ENCODE measurements at regions not wholly inside any gene's neighbourhood (a gene's known extent, or its start where the extent isn't known, plus 50 kb on each side); places are given as distances from the start of the nearest gene placed in this dataset.
A peak's percentile ranks its signal among the peaks of the same experiment; 100 is the strongest.
"Not testable (repeated sequence)": the region's sequence is repeated elsewhere in the genome, so short reads cannot be mapped to it uniquely, and the experiment has no call there.

DNA sequence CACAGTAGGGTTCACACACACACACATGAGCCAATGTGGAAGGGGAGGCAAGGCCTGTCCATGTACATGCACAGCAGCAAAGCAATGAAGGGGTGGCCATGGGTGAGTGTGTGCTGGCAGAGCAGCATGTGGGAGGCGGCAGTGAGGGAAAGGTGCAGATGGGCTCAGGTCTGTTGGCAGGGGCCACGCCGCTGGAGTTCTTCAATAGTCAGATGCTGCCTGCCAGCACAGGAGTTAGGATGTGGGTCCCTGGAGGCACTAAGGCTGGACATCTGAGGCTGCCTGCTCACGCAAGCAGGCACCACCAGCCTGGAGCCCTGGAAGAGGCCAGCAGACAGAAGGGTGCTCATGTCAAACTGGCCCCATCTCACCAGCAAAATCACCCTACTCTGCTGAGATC, 1304.9 kb downstream of the DSC3 start:
- Mint-ChIP-seq H3K27ac (no peak overlapping the region), H3K36me3 (ENCODE audit: insufficient read depth) (no peaks in the 10 kb centered on the region), H3K27me3 (no peaks in the 10 kb centered on the region), H3K4me1 (ENCODE audit: low read depth in 2 of 2) (no peaks in the 10 kb centered on the region), H3K4me3 (no peak overlapping the region), H3K9me3 (peaks cover 5 to 26% of the 10 kb centered on the region in 2 donors)
- DNase-seq (no peak), ATAC-seq (replicated peaks) (no peak)

DNA sequence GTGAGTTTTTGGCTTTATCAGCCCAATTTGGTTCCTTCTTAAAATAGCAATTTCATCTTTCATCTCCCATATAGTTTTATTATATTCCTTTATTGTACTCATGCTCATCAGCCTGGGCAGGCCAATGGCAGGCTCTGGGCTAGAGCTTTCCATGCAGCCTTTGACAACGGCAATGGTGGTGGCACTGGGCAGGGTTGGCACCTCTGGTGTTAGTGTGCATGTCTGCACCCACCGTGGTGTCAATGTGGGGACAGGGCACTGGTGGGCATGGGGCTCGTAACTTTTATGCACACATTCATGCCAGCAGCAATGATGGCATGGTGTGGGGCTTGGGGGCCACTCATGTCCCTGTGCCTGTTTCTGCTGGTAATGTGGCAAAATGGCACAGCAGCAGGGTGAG, 1305.4 kb downstream of the DSC3 start:
- Mint-ChIP-seq H3K4me3 (no peak overlapping the region), H3K27ac (no peak overlapping the region), H3K36me3 (ENCODE audit: insufficient read depth) (no peaks in the 10 kb centered on the region), H3K4me1 (ENCODE audit: low read depth in 2 of 2) (no peaks in the 10 kb centered on the region), H3K27me3 (no peaks in the 10 kb centered on the region), H3K9me3 (peaks cover 7 to 26% of the 10 kb centered on the region in 2 donors)
- ATAC-seq (replicated peaks) = no peak
- no peak for DNase-seq

DNA sequence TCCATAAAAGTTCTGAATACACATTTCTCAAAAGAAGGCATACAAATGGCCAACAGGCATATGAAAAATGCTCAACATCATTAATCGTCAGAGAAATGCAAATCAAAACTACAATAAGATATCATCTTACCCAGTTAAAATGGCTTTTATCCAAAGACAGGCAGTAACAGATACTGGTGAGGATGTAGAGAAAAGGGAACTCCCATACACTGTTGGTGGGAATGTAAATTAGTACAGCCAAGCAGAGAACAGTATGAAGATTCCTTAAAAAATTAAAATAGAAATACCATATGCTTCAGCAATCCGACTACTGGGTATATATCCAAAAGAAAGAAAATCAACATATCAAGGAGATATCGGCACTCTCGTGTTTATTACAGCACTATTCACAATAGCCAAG, 1312.5 kb downstream of the DSC3 start:
- no peaks in the 10 kb centered on the region for H3K4me1 Mint-ChIP-seq (ENCODE audit: low read depth in 2 of 2)
- H3K36me3 Mint-ChIP-seq (ENCODE audit: insufficient read depth) = no peaks in the 10 kb centered on the region
- no peak for ATAC-seq (replicated peaks)
- no peak overlapping the region for H3K4me3 Mint-ChIP-seq
- H3K27me3 Mint-ChIP-seq = no peaks in the 10 kb centered on the region
- no peak for DNase-seq
- H3K9me3 Mint-ChIP-seq = peaks cover 9 to 19% of the 10 kb centered on the region in 2 donors
- no peak overlapping the region for H3K27ac Mint-ChIP-seq

DNA sequence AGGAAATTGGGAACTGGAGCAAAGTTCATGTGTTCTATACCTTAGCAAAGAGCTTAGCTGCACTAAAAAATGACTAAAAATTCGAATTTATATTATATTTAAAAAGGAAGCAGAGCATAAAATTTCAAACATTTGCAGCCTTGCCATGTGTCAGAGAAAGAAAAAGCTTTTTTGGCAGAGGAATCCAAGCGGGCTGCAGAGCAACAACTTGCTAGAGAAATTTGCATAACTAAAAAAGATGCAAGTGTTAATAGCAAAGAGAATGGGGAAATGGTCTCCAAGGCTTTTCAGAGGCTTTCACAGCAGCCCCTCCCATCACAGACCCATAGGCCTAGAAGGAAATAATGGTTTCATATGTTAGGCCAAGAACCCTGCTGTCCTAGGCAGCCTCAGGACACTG, 1315.9 kb downstream of the DSC3 start:
- no peak for DNase-seq

DNA sequence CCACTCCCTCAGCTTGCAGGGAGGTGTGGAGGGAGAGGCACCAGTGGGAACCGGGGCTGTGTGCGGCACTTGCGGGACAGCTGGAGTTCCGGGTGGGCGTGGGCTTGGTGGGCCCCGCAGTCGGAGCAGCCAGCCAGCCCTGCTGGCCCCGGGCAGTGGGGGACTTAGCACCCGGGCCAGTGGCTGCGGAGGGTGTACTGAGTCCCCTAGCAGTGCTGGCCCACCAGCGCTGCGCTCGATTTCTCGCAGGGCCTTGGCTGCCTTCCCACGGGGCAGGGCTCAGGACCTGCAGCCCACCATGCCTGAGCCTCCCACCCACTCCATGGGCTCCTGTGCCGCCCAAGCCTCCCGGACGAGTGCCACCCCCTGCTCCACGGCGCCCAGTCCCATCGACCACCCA, 1319.1 kb downstream of the DSC3 start:
- not testable (repeated sequence) for H3K27me3 Mint-ChIP-seq; ATAC-seq (replicated peaks); H3K27ac Mint-ChIP-seq; H3K36me3 Mint-ChIP-seq (ENCODE audit: insufficient read depth); H3K4me3 Mint-ChIP-seq; DNase-seq; H3K4me1 Mint-ChIP-seq (ENCODE audit: low read depth in 2 of 2)
- peaks cover 8 to 21% of the 10 kb centered on the region in 2 donors for H3K9me3 Mint-ChIP-seq

More for the DNA sequence above, 1315.9 kb downstream of the DSC3 start:
- ATAC-seq (replicated peaks) = no peak
- Mint-ChIP-seq H3K4me1 (ENCODE audit: low read depth in 2 of 2) (no peaks in the 10 kb centered on the region), H3K36me3 (ENCODE audit: insufficient read depth) (no peaks in the 10 kb centered on the region), H3K27me3 (no peaks in the 10 kb centered on the region), H3K4me3 (no peak overlapping the region), H3K27ac (no peak overlapping the region), H3K9me3 (peaks cover 10 to 20% of the 10 kb centered on the region in 2 donors)

DNA sequence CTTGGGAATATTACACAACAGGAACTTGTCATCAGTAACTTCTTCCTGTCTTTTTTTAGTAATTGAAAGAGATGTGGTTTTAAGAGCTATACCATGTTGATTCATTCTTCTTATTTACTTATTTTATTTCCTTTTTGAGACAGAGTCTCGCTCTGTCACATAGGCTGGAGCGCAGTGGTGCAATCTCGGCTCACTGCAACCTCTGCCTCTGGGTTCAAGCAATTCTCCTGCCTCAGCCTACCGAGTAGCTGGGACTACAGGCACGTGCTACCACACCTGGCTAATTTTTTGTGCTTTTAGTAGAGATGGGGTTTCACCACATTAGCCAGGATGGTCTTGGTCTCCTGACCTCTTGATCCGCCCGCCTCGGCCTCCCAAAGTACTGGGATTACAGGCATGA, 1326.6 kb downstream of the DSC3 start:
- DNase-seq; H3K4me3 Mint-ChIP-seq; H3K27me3 Mint-ChIP-seq; H3K36me3 Mint-ChIP-seq (ENCODE audit: insufficient read depth); H3K4me1 Mint-ChIP-seq (ENCODE audit: low read depth in 2 of 2); H3K27ac Mint-ChIP-seq; ATAC-seq (replicated peaks): not testable (repeated sequence)
- H3K9me3 Mint-ChIP-seq = peaks cover 11 to 27% of the 10 kb centered on the region in 2 donors

DNA sequence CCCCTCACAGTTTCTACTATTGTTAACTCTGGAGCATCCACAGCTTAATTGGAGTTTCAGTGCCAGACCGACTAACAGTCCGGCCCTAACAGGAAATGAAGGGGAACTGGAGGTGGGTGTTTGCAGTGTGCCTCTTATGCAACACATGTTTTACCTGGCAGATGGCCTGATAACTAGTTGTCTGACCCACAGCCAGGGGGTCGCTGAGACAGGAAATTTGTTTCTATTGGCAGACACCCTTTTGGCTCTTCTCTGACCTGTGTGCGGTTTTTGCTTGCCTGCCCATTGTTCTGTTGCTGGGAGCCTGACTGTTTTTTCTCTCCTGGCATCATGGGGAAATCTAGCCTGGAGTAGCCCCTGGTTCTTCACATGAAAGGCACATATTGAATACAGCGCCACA, 1329.8 kb downstream of the DSC3 start:
- DNase-seq = no peak
- no peak for ATAC-seq (replicated peaks)
- no peaks in the 10 kb centered on the region for H3K36me3 Mint-ChIP-seq (ENCODE audit: insufficient read depth)
- no peaks in the 10 kb centered on the region for H3K4me1 Mint-ChIP-seq (ENCODE audit: low read depth in 2 of 2)
- H3K27me3 Mint-ChIP-seq = no peaks in the 10 kb centered on the region
- H3K4me3 Mint-ChIP-seq = no peak overlapping the region
- no peak overlapping the region for H3K27ac Mint-ChIP-seq
- H3K9me3 Mint-ChIP-seq = peaks cover 15 to 20% of the 10 kb centered on the region in 2 donors

DNA sequence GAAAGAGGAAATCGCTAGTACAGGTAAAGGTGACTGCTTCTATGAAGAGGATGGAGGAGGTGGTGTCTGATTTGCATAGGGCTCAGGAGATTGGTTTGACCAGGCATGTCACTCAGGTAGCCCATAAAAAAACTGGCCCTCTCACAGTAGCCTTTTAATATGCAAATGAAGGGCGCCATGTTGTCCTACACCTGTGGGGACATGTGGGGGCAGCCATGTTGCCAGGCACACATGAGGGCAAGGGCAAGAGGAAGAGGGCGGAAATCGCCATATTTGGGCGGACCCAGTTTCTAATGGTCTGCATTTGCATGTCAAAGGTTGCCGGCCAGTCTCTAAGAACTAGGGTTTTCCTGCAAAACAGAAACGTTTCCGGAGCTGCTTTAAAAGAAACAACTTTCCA, 1330.6 kb downstream of the DSC3 start:
- Mint-ChIP-seq H3K27me3 (no peaks in the 10 kb centered on the region), H3K27ac (no peak overlapping the region), H3K9me3 (peaks cover 16 to 27% of the 10 kb centered on the region in 2 donors), H3K4me3 (no peak overlapping the region), H3K4me1 (ENCODE audit: low read depth in 2 of 2) (no peaks in the 10 kb centered on the region), H3K36me3 (ENCODE audit: insufficient read depth) (no peaks in the 10 kb centered on the region)
- ATAC-seq (replicated peaks) (no peak), DNase-seq (no peak)

DNA sequence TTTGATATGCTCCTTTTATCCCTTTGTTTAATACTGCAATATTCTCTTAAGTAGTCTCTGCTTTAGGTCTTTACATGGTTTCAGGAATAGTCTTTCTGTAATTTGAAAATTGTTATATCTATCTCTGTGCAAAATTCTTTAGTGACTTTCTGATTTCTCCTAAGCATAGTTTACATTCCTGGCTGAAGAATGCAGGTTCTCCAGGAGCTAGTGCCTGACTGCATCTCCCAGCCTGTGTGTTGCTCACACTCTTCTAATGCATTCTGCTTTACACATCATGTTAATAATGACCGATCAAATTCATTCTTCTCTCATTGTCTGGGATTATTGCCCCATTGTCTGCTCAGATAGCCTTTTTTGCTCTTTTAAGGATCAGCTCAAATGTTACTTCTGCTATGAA, 1349.2 kb downstream of the DSC3 start:
- Mint-ChIP-seq H3K9me3 (peaks cover 6 to 23% of the 10 kb centered on the region in 2 donors), H3K27me3 (no peaks in the 10 kb centered on the region), H3K4me1 (ENCODE audit: low read depth in 2 of 2) (no peaks in the 10 kb centered on the region), H3K36me3 (ENCODE audit: insufficient read depth) (no peaks in the 10 kb centered on the region), H3K27ac (no peak overlapping the region), H3K4me3 (no peak overlapping the region)
- ATAC-seq (replicated peaks) (no peak), DNase-seq (no peak)

DNA sequence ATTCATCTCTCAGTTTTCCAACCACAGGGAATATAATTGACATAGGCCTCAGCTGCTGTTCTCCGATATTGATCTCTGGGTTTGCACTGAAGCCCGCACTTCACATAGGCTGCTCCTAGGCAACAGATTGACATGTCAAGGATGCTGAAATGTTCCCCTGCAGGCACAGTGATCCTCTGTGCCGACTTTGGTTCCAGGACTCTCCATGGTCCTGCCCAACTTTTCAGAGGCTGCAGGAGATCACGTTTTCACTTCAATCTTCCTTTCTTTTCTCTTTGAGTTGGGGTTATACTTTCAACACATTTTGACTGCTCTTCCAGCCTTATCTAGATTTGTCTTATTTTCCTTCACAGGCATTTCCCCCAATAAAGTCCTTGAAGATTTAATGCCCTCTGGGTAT, 1361.0 kb downstream of the DSC3 start:
- Mint-ChIP-seq H3K4me1 (ENCODE audit: low read depth in 2 of 2) (no peaks in the 10 kb centered on the region), H3K36me3 (ENCODE audit: insufficient read depth) (no peaks in the 10 kb centered on the region), H3K4me3 (no peak overlapping the region), H3K27ac (no peak overlapping the region), H3K9me3 (peaks cover 10 to 13% of the 10 kb centered on the region in 2 donors), H3K27me3 (no peaks in the 10 kb centered on the region)
- ATAC-seq (replicated peaks) = no peak
- no peak for DNase-seq

DNA sequence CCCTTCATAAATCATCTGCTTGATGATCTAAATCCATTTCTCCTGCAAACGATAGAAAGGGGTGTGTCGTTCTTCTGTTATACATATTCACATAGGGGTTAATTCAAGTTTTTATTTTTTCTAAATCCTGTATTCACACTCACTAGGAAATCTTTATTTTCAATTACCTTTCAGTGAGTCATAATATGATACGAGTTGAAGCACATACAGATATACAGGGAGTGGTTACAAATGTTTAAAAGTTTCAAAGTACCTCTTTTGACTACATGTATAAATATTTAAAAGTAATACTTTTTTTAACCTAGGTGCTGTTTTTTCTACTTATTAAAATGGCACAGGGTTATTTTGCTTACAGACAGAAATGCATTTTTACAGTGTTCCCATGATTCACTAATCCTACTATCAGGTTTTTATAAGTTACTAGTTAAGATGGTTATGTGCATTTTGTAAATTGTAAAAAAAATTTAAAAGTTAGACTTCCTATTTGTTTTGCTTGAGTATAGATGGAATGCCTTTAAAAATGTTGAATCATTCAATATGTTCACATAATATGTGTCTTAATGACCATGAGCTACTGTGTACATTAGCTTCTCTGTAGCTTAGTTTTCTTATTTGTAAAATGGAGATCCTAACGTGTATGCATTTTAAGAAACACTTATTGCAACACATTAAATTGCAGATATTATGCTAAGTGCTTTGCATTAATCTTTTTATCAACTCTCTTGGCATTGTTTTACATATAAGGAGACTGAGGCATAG, 1378.1 kb downstream of the DSC3 start:
- Mint-ChIP-seq H3K4me3 (no peak overlapping the region), H3K36me3 (ENCODE audit: insufficient read depth) (no peaks in the 10 kb centered on the region), H3K27ac (no peak overlapping the region), H3K4me1 (ENCODE audit: low read depth in 2 of 2) (no peaks in the 10 kb centered on the region), H3K9me3 (peaks cover 0 to 3% of the 10 kb centered on the region in 2 donors), H3K27me3 (no peaks in the 10 kb centered on the region)
- DNase-seq (no peak), ATAC-seq (replicated peaks) (no peak)

DNA sequence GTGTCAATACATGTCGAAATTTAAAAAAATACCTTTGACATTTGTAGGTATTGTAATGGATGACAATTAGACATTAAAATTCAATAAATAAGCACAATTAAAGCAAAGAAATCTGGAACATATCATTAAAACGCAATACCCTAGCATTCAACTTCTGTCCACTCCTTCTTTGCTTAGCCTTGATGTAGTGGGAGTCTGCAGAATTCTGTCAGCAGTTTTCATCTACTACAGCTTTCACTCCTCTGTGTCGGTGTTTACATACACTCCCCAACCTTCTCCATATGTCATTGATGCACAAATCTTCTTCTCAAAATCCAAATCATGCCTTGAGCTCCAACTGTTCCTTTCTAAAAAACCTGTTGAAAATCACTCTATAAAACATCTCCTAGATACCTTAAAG, 1380.6 kb downstream of the DSC3 start:
- Mint-ChIP-seq H3K4me1 (ENCODE audit: low read depth in 2 of 2) (no peaks in the 10 kb centered on the region), H3K9me3 (peaks cover 0 to 5% of the 10 kb centered on the region in 2 donors), H3K36me3 (ENCODE audit: insufficient read depth) (no peaks in the 10 kb centered on the region), H3K4me3 (no peak overlapping the region), H3K27ac (no peak overlapping the region), H3K27me3 (no peaks in the 10 kb centered on the region)
- DNase-seq (no peak), ATAC-seq (replicated peaks) (no peak)

DNA sequence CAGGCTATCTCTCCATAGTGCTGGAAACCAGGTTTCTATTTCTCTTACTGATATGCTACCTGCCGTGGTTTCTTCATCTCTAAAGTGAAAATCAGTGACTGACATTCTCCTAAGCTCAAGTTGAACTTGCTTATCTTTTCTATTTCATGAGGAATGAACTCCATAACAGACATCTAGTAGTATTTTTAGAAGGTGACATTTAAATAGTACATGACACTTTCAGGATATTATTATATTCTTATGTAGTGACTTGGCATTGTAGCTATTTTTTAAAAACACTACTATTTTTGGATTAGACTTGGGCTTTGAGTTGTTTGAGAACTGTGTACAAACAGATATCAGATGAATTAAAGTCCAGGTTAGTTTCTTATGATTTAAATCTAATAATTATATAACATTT, 1381.8 kb downstream of the DSC3 start:
- no peaks in the 10 kb centered on the region for H3K4me1 Mint-ChIP-seq (ENCODE audit: low read depth in 2 of 2)
- H3K4me3 Mint-ChIP-seq = no peak overlapping the region
- no peaks in the 10 kb centered on the region for H3K36me3 Mint-ChIP-seq (ENCODE audit: insufficient read depth)
- ATAC-seq (replicated peaks) (no peak), DNase-seq (no peak)
- H3K27ac Mint-ChIP-seq = no peak overlapping the region
- peaks cover 5 to 7% of the 10 kb centered on the region in 2 donors for H3K9me3 Mint-ChIP-seq
- H3K27me3 Mint-ChIP-seq = no peaks in the 10 kb centered on the region

DNA sequence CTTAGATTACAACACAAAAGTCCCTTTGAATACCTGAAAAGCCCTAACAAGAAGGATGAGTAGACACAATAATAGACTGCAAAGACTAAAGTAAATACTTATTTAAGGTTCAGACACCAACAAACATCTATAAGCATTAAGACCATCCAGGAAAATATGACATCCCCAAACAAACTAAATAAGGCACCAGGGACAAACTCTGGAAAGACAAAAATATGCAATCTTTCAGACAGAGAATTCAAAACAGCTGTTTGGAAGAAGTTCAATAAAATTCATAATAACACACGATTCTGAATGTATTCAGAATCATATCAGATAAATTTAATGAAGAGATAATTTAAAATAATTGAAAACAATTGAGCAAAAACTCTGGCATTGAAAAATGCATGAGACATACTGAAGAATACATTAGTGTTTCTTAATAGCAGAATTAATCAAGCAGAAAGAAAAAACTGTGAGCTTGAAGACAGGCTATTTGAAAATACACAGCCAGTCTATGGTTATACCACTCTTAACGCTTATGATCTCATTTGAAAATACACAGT, 1388.8 kb downstream of the DSC3 start:
- H3K27ac Mint-ChIP-seq = peak overlapping the region in 1 of 2 donors; percentile 30
- no peak for DNase-seq
- peaks cover 8 to 28% of the 10 kb centered on the region in 2 donors for H3K9me3 Mint-ChIP-seq
- no peak for ATAC-seq (replicated peaks)
- H3K27me3 Mint-ChIP-seq = no peaks in the 10 kb centered on the region
- no peaks in the 10 kb centered on the region for H3K36me3 Mint-ChIP-seq (ENCODE audit: insufficient read depth)
- no peak overlapping the region for H3K4me3 Mint-ChIP-seq
- no peaks in the 10 kb centered on the region for H3K4me1 Mint-ChIP-seq (ENCODE audit: low read depth in 2 of 2)

Data from effector memory CD8-positive, alpha-beta T cell (primary cell).